ENCODE measurements at regions not wholly inside any gene's neighbourhood (a gene's known extent, or its start where the extent isn't known, plus 50 kb on each side); places are given as distances from the start of the nearest gene placed in this dataset.

DNA sequence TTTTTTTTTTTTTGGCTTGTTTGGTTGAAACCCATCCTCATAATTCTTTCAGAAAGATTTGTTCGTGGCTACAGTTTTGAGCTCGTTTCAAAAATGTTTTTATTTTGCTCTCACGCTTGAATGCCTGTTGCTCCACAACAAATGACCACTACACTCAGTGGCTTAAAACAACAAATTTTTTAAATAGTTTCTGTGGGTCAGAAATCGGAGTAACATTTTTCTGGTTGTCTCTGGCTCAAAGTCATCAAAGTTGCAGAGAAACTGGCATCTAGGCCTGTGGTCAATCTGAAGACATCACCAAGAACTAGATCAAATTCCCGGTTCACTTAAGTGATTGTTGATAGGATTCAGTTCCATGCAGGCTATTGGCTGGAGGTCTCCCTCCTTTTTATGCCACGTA lies 560.0 kb downstream of the SNAPC1 start:
- in situ Hi-C loops (cut with MboI; ENCODE audit: low sequenced_read_pairs): no loop called here

DNA sequence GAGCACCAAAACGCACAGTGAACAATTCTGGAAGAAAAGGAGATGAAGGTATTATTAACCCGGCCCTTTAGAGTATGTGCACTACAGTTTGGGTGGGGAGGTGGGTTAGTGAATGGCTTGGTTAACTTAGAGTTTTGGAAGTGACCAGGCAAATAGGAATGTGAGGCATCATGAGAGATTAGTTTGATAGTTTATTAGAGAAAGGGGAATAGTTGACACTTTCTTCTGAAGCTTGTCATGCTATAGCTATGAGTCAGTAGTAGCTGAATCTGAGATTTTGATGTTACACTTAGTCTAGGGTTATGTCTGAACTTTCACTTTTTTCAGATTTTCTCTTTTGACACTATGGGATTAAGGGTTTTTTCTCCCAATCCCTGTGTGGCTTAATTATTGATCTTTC lies 567.2 kb downstream of the SNAPC1 start:
- in situ Hi-C loops (cut with MboI; ENCODE audit: low sequenced_read_pairs): no loop called here

DNA sequence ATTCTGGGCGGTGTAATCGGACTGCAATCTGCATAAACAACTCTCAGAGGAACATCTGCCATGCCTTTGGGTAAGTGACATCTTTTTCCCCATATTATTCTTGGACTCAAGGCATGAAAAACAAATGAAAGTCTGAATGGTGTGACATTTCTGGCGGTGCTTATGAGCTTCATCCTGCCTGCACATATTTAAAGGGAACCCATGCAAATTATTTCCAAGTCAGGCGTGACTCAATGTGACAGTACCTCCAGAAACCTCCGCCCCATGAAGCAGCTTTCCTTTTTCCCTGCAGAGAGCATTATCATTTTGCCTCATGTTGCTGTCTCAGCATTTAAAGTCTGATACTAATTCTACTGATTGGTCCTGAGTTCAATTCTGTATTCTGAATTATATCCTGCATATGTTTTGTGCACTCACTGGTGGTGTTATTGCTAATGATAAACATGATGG lies 585.4 kb downstream of the SNAPC1 start:
- in situ Hi-C loops (cut with MboI; ENCODE audit: low sequenced_read_pairs): no loop called here

DNA sequence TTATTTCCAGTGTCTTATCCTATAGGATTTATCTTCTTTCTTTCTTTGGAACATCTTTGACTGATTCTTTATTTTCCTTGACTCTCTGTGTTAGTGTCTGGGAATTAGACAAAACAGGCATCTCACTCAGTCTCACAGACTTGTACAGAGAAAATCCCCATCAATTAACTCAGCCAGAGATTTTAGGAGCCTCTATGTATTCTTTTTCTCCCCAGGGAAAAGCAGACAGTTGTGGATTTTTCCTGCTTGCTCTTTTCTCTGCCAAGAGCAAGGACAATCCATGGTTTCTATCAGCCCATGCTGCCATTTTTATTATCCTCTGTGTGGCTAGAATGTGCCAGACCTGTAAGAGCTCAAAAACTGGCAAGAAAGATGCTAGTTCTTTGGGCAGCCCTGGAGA lies 595.1 kb downstream of the SNAPC1 start:
- in situ Hi-C loops (cut with MboI; ENCODE audit: low sequenced_read_pairs): no loop called here

DNA sequence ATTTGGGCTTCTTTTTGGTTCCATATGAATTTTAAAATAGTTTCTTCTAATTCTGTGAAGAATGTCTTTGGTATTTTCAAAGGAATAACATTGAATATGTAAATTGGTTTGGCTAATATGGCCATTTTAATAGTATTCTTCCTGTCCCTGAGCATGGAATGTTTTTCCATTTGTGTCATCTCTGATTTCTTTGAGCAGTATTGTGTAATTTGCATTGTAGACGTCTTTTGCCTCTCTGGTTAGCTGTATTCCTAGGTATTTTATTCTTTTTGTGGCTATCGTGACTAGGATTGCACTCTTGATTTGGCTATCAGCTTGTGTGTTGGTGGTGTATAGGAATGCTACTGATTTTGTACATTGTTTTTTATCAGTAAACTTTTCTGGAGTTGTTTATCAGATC lies 601.9 kb downstream of the SNAPC1 start:
- in situ Hi-C loops (cut with MboI; ENCODE audit: low sequenced_read_pairs): no loop called here

DNA sequence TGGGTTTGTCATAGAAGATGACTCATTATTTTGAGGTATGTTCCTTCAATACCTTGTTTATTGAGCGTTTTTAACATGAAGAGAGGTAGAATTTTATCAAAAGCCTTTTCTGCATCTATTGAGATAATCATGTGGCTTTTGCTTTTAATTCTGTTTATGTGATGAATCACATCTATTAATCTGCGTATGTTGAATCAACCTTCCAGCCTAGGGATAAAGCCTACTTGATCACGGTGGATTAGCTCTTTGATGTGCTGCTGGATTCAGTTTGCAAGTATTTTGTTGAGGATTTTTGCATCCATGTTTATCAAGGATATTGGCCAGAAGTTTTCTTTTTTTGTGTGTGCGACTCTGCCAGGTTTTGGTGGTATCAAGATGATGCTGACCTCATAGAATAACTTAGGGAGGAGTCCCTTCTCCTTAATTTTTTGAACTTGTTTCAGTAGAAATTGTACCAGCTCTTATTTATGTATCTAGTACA lies 602.6 kb downstream of the SNAPC1 start:
- in situ Hi-C loops (cut with MboI; ENCODE audit: low sequenced_read_pairs): no loop called here

DNA sequence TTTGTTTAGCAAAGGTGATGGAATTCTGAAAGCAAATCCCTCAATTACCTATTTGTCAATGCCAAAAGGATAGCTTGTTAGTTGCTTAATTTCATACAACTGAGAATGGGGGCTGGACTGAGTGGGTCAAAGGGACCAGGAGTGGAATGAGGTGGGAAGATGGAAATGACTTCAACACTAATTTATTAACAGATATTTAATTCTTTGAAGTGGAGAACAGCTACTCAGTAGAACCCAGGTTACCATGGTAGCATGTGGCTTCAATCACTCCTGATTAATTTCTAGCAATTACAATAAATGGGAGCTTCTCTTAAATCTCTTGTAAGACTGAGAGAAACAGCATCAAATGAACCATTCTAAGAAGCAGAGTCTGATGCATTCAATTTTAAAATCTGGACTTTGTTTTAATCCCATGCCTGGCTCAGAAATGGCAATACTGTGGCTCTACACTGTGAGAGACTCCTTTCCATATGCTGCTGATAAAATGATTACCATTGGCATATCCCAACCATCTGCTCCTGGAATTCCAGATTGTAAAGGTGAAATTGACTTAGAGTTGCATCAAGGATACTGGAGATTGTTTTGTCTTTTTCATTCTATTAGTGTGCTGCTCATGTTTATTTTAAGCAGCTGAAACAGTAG lies 607.8 kb downstream of the SNAPC1 start:
- in situ Hi-C loops (cut with MboI; ENCODE audit: low sequenced_read_pairs): no loop called here

DNA sequence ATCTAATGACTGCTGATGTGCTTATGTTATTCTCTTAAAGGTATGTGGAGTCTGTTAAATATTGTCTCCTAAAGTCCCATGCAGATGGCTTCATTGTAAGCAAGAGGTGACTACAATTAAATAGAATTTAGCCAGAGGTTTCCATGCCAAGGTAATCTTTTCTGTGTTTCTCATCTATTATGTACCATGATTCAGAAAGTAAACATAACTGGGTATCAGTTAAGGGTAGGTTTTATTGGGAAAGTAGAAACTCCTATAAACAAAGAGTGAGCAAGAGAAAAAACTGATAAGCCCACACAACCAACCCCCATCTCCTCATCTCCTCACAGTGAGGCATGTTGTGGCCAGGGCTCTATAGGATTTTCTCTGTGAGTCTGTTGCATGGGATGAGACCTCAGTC lies 611.7 kb downstream of the SNAPC1 start:
- in situ Hi-C loops (cut with MboI; ENCODE audit: low sequenced_read_pairs): no loop called here

DNA sequence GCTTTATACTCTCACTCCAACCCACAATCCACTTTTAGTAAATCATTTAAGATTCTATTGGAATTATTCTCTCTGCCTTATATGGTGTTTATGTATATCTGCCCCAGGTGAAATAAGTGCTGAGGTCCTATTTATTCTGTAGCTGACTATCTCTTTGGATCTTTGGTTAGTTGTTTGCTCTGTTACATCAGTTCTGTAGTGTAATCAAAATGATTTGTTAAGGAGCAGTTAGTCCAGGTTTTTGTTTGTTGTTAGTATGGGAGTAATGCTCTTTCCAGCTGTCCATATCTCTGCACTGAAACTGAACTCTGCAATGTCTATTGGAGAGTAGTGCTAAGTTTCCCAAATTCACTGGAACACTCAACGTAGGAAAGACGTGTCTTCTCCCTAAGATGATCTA lies 615.8 kb downstream of the SNAPC1 start:
- in situ Hi-C loops (cut with MboI; ENCODE audit: low sequenced_read_pairs): no loop called here

DNA sequence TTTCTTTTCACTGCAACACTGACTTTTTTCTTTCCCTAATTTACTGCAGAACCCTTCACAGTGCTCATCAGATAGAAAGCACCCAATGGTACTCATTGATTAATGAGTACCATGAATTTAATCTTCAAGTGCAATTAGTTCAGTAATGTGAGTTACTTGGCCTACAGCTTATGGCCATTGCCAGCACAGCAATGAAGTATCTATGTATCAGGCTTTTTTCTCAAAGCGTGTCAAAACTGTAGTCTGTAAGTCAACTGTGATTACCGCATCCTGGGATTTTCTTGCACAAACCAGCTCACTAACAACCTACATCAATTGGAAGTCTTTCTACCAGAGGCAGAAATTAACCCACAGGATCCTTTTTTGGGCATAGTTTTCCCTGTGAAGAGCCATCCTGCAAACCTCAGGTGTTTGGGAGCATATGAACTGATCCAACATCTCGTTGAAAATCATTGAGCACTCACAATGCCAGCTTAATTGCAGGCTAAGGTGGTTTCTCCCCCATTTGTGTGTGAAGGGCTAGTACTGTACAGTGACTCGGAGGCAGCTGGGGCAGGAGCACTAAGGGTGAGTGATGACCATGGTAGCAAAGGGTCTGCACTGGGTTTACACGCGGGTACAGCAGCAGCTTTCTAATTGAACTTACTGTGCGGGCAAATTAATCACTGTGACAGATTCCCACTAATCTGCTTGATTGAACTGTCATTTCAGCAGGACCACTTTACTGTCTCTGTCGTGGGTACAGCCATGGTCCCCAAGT lies 619.3 kb downstream of the SNAPC1 start:
- in situ Hi-C loops (cut with MboI; ENCODE audit: low sequenced_read_pairs): no loop called here

DNA sequence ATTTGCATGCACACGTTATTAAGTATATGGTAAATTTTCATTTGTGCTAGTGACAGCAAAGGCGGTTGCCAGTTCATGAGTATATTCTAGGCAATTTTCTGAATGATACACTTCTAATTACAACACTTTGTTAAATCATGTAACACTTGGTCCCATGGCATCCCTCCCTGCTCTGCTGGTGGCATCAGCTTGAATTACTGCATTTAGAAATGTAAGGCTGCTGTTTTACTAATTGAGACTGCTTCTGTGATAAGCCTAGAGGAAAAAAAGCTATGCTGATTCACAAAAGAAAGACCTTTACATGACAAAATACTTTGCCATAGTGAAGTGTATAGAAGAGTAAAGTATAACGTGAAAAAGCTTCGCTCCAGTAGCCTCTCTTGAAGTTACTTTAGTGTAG lies 636.1 kb downstream of the KCNH5 start:
- in situ Hi-C loops (cut with MboI; ENCODE audit: low sequenced_read_pairs): no loop called here

DNA sequence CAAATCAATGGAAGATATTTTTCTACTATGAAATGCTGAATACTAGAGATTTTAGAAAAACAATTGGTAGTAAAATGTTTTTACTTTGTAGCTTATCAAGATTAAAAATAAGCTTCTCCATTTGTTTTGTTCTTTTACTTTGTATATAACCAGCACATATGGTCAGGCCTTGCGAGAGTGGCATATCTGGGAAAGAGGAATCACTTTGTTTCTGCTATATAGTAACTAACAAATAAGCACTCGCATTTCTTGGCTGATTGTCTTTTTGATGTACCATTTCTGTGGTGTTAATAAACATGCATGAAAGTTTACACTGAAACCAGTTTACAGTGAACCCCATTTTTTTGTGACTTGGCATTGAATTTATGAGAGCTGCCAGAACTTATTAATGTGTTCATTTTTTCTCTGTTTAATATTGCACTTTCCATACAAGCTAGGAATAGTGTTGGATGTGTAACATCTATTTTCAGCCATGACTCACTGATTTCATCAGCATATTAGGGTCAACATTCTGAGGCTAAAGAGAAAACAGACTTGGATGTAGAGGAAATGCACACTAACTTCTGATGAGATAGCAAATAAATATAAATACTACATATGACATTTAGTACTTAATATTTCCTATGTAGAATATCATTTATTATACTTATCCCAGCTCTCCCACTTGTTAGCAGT lies 635.5 kb downstream of the KCNH5 start:
- in situ Hi-C loops (cut with MboI; ENCODE audit: low sequenced_read_pairs): no loop called here

DNA sequence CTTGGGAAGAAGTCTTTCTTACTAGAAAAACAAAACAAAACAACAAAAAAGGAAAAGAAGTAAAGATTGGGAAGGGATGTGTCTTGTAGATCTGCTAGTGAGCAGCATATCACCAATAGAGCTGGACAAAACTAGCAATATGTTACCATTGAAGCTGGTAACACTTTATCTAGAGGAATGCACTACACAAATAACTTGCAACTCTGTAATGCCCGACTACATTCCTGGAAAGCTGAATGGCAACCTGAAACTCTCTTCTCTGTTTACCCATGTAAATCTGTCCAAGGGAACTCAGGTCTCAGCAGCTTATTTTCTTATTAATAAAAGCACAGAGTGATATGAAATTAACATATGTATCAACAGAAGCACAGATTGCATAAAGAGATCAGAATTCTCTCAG lies 624.4 kb downstream of the KCNH5 start:
- in situ Hi-C loops (cut with MboI; ENCODE audit: low sequenced_read_pairs): no loop called here

DNA sequence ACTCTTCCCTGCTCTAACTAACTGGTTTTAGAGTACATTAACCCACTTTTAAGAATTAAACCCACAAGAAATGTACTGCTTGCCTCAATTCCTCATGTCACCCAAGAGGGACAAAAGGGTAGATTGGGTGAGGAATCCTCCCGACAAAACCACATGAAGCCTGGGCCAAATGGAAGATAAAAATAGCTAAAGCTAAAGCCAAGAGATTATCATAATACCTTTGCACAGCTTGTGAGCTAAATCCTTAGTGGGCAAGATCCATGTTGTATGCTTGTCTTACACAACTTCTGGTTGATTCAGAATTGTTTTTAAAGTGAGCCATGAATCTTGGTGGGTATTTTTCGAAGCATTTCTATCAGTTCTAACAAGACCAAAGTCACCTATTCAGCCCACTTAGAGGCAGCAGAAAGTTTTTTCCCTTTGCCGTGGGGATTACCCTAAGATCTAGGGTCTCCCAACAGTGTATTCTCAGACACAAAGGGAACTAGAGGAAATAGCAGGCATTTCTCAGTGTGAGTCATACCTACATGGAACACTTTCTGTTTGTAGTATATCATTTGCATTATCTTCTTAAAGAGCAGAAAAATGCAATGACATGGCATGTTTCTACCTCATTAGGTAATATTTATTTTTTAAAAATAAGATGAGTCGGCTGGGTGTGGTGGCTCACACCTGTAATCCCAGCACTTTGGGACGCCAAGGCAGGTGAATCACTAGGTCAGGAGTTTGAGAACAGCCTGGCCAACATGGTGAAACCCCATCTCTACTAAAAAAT lies 616.6 kb downstream of the KCNH5 start:
- in situ Hi-C loops (cut with MboI; ENCODE audit: low sequenced_read_pairs): no loop called here

DNA sequence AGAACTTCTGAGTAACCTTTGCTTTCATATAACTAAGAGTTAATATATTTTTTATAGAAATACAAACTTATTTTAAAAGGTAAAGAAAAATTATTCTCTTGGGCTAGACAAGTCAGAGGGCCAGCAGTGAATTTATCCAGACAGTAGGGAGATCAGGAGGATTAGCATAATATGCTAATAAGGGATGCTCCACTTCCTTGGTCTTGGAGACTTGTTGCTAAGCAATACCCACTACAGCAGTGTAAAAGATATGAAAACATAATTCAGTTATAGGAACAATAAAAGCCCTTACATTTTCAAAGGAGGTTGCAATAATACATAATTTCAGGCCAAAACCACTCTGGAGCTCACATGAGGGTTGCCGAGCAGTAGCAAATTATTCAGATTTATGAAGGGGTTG lies 615.6 kb downstream of the KCNH5 start:
- in situ Hi-C loops (cut with MboI; ENCODE audit: low sequenced_read_pairs): no loop called here

DNA sequence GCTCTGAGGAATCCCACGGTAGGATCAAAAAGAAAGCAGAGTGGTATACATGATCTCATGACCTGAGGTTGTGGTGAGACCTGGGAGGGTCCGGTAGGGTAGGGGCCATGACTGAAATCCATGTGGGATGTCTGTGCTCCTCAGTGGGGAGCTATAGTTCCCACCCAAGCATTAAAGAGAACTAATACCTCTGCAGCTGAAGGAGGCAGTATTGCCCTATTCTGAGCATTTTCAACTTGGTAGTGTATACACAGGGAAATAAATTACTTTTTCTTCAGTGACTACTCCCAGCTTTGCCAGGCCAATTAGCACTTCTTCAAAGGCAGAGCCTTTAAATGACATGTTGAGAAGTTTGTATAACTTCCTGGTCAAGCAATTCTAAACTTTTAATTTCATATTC lies 613.8 kb downstream of the KCNH5 start:
- in situ Hi-C loops (cut with MboI; ENCODE audit: low sequenced_read_pairs): no loop called here

DNA sequence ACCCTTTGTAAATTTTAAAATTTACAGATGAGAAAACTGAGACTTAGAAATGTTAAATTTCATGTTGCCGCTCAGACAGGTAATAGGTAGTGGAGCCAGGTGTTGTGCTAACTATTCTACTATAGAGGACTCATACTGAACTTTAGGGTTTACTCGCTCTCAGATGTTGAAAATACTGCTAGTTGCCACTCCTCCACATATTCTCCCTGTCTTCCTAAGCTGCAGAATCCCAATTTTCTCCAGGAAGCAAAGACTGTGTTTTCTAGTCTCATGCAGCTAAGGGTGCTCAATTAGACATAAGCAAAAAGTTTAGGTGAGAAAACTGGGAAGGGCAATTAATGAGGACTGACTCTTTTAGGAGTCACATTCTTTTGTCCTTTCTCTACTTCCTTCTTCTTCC lies 612.3 kb downstream of the KCNH5 start:
- in situ Hi-C loops (cut with MboI; ENCODE audit: low sequenced_read_pairs): no loop called here

DNA sequence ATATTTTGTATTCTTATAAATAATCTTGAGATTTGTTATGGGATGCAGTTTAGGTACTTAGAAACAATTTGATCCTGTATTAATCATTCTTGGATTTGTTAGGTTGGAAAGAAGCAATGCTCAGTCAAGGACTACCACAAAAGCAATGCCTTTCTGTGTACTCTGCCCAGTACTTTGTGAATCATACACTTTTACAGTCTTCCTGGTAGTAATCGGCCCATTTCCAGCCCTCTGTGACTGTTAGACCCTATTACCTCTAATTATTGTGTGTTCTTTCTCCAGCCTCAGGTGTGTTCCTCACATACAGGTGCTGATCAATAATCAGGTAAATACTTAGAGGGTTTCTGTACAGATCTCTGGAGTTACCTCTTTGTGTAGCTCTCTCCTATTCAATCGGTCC lies 609.0 kb downstream of the KCNH5 start:
- in situ Hi-C loops (cut with MboI; ENCODE audit: low sequenced_read_pairs): no loop called here

DNA sequence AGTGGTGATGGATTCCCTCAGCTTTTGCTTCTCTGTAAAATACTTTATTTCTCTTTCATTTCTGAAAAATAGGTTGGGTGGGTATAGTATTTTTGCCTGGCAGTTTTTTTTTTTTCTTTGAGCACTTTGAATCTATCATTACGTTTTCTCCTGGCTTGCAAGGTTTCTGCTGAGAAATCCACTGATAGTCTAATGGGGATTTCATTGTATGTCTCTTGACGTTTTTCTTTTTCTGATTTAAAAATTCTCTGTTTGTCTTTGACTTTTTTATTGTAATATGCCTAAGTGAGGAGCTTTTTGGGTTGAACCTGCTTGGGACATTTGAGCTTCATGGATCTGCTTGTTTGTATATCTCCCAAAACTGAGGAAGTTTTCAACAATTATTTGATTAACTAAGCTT lies 606.0 kb downstream of the KCNH5 start:
- in situ Hi-C loops (cut with MboI; ENCODE audit: low sequenced_read_pairs): no loop called here

DNA sequence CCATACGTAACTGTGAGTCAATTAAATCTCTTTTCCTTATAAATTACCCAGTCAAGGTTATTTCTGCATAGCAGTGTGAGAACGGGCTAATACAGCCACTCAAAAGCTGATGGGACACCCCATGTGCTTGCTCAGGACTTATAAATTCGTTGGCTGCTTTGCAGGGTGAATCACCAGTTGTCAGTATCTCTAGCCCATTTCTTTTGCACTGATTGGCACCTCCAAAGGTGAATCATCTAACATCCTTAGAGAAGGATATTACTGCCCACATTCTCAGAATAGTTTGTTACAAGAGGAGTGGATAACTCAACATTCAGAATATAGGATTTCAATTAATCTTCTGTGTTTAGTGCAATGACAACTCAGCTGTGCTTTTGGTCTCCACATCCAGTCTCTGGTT lies 601.5 kb downstream of the KCNH5 start:
- in situ Hi-C loops (cut with MboI; ENCODE audit: low sequenced_read_pairs): no loop called here

DNA sequence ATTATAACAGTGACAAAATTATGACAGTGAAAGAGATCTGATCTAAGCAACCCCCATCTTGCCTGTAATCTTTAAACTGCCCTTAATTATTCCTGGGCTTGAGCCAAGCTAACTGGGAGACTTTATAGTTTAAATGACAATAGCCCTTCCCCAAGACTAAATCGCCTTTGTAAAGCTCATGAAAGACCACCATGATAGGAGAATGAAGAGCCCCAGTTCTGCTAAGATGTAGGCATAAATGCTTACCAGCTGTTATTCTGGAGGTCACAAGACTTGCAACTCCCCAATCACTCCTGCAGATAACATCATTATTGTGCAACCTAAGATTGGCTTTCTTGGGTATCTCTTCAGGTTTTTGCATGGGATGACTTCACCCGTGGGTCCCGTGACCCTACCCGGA lies 599.7 kb downstream of the KCNH5 start:
- in situ Hi-C loops (cut with MboI; ENCODE audit: low sequenced_read_pairs): no loop called here
